ENCODE measurements at regions not wholly inside any gene's neighbourhood (a gene's known extent, or its start where the extent isn't known, plus 50 kb on each side); places are given as distances from the start of the nearest gene placed in this dataset.

DNA sequence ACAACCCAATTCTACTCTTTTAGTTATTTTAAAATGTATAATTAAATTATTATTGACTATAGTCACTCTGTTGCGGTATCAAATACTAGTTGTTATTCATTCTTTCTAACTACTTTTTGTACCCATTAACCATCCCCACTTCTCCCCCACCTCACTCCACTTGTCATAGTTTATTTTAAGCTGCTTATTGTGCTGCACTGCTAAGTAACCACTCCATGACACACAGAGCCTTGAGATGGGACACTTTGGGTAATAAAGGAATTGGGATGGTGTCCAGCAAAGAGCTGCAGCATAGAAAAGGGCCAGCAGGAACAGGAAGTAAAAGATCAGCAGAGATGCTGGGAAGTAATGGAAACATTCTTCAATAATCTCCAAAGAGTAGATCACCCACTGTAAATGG is 123.0 kb downstream of the RPS29 start:
- DNase-seq = no peak

DNA sequence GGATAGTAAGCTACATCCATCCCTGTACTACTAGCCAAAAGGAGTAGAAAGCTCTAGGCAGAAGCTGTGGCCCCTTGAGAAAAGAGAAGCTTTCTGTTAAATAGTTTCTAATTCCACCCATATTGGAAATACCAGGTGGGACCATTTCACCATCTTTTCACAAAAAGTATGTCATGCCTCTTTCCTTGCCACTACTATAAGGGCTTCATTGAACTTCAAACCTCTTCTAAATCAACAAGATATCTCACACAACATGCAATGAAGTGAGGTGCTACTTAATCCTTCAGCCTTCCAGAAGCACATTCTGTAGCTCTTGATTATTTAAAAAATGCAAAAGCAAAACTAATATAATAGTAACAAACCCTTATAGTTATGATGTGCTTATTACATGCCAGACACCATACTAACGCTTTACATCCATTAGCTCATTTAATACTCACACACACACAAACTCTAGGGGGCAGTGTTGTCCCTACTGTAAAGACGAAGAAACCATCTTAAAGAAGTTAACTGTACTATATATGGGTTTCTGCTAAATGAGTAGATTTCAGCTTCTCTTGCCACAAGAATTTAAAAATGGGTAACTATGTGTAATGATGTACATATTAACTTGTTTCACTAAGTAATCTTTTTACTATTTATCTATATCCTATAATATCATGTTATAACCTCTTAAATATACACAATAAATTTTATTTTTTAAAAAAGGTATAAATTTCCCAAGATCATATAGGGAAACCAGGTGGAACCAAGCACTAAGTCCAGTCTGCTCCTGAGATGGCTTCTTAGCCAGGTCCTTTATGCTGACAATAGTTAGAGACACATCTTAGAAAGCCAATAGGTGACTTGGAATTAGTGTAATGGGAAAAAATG is 124.4 kb downstream of the RPS29 start:
- peak; percentile 58 for DNase-seq

DNA sequence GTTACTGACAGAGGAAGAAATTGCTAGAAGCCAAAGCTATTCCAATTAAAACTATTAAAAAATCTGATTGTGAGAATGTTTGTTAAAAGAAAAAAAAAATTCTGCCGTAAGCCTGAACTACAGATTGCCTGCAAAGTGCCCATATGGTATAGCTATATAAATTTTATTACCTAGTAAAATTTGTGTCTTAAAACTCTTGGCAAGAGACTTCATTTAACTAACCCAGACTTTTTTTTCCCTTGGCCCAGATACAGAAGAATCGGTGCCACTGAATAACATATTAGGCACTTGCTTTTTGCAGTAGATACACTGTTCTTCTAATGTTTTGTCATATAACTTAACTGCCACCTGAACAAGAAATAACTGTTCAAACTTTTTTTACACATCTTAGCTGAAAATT is 125.5 kb downstream of the RPS29 start:
- DNase-seq = no peak

DNA sequence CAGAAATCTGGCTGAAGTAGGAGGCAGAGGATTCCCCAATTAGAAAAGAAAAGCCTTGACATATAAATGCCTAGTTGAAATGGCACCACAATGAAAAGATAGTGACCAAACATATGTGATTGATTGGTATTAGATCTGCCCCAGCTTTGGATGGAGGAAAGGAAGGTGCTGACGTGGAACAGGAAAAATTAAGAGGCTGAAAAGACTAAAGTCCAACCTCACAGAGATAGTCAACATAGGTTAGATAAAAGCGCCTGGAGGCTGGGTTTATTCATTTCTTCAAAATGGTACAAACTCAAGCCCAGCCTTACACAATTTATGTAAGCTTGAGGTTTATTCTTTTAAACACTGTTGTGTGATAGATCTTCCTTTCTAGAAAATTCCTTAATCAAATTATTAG is 129.6 kb downstream of the RPS29 start:
- no peak for DNase-seq

DNA sequence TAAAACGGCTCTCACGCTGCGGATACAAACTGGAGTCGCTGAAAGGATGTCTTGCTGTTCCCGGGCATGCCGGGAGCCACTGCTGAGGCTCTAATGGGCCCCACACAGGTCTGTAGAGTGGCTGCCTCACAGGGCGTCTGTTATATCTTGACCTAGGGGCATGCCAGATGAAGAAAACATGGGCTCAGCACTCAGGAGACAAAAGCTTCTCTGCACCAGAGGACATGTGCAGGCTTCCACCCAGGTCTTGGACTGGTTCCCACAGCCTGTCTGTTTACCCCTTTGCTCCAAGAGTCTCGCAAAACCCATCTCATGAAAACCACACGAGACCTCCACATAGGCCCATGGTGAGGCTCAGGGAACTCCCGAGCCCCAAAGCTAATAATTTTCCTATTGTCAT is 134.2 kb downstream of the RPS29 start:
- DNase-seq = no peak

DNA sequence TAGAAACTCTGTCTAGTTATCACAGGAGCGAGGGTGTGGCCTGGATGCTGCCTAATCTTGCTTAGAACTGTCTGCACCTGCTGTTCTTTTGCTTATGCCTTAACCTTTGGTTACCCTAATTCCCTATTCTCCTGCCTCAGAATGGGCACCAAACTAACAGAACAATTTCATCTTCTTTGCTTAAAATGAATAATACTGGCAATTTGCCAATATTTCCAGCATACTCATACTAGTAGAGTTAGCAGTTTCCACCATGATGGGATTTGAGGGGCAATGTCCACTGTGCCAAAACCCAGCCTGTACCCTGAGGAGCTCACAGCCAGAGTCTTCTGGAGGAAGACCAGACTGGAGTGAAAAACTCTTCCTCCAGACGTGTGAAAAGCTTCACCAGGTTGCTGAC is 136.4 kb downstream of the RPS29 start:
- no peak for DNase-seq

DNA sequence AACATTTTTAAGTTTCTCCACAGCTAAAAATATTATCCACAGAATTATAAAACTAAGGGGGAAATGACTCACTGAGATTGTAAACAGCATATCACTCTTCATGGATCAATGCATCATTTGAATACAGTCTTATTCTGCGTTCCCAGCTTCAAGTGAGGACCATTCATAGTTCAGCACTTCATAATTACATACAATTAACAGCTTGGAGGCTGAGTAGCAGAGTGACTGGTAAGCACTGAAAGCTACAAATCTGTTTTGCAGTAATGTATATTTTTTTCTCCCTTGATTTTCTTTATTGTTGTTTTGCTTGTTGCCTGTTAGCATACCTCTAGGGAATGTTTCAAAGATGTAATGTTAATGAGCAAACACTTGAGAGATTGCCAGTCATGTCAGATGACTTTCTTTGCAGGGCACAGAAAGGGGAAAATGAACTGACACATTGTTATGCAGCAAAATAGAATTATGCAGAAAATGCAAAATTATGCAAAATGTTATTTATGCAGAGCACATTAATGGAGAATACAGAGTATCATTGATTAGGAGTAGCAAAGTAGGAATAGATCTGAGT is 138.6 kb downstream of the RPS29 start:
- no peak for DNase-seq

DNA sequence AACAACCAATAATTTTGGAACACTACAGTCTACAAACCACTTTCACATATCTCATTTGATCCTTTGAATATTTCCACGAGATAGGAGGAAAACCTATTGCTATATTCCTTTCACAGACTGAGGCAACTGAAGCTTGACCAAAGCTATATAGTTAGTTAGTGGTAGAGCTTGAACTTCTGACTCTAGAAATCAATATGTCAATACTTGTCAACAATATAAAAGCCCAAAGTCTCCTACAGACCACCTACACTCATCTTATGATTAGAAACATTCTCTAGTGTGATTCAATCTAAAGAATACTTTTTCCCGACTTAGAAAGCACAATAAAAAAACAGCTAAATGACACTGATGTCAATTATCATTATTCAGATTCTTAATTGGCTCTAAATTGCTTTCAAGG is 139.4 kb downstream of the RPS29 start:
- no peak for DNase-seq

DNA sequence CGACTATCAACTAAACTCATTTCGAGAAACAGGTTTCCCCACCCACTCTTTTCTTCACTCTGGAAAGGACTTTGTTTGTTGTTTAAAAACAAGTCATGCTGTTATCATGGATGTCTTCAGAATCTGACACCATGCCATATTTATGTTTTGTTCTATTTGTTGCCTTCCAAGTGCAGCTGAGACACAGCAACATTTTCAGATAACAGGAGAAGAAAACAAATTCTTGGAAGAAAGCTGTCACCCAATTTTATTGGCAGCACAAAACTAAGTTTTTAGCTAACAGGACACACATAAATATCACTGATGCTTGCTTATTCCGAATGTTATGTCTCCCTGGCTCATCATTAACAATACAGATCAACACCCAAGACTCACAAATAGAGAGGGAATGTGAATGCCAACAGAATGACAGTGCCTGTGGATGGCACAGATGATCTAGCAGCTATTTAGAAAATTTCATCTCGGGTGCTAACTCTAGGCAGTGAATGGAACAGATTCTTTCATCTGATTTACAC is 147.9 kb downstream of the RPS29 start:
- DNase-seq = no peak

DNA sequence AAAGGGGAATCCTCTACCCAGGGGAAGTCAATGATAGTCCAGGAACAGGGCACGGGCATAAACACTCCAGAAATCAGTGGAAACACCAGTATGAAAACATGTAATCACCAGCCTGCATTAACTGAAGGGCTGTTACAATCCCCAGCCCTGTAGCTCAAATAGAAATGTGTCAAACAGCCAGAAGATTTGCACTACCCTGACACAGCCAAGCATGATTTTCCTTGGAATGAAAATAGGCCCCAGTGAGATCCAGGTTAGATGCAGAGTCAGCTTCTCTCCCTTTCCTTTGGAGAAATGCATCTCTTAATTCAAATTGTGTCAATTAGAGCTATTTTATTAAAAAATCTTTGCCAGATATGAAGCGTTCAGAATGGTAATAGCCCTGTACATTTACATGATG is 158.1 kb downstream of the RPS29 start:
- DNase-seq = no peak

DNA sequence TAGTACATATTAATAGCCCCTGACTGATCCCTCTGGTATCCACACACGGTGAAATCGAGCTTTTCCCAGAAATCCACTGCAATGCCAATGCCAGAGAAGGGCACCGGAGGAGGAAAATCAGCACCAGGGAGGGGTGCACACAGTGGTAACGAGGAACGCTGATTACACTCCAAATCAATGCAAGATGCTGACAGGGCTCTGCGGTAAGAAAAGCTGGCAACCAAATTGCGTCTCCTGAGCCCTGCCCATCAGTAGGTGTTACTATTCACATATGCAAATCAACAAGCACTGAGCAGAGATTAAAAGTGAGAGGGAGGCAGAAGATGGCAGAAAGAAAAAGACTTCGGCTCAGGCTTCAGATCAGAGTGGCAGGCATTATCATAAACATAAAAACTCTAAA is 159.1 kb downstream of the RPS29 start:
- DNase-seq = no peak

DNA sequence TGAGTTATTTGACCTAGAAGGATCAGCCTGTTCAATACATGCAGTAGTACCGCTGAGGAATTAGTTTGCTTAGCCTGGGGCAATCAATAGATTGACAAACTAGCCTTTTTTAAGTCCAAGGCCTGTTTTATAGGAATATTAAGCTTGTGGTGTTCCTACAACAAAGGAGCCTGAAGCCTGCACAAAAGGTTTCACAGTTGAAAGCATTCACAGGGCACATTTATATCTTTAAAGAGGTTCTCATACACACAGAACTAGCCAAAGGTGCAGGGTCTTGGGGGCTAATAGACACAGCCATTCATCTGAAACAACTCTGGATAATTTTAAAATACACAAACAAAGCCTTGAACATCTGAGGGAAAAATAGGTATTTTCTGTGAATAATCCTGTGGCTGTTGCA is 160.3 kb downstream of the RPS29 start:
- DNase-seq = no peak

DNA sequence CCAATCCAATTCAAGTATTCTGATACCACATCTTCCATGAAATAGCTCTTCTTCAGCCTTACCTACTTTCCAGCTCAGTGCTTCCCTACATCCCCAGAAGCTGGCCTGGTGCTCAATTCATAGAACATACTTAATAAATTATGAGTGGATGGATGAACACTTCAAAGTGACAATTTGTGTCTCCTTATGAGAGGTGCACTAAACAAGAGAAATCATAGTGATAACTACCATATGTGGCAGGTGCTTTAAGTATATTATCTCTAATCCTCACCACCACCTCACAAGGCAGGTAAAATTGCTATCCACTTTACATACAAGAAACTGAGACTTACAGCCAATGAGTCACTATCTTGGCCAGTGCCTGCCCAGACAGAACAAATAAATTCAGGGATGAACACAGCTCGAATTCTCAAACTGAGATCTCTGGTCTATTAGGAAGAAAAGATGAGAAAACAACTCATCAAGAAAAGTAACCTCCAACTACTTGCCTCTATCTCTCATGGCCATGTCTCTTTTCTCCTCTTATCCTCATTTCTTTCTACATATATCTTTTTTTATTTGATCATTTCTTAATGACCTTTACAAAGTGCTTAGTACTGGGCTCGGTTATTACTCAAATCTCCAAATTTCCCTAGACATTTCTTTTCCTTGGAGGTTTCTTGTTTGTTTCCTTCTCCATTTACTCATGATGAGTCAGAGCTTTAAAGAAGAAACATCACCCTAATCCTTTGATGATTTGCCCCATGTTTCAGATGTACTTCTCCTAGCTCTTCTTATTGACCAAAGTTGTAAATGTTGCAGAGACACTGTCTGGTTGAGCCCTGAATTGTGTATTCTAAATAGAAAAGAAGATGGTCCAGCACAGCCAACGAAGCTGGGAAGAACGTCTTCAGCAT is 161.5 kb downstream of the RPS29 start:
- no peak for DNase-seq

DNA sequence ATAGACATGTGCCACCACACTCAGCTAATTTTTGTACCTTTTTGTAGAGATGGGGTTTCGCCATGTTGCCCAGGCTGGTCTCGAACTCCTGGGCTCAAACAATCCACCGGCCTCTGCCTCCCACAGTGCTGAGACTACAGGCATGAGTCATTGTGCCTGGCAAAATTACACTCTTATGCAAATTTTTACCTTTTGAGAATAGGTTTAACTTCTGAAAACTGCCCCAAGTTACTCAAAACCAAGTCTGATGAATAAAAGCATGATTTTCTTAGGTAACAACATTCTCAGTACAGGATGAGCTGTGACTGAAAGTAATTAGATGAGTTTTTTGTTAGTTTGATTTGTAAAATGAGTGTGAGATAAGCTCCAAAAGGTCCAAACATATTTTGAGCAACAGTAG is 166.0 kb downstream of the RPS29 start:
- DNase-seq = no peak

DNA sequence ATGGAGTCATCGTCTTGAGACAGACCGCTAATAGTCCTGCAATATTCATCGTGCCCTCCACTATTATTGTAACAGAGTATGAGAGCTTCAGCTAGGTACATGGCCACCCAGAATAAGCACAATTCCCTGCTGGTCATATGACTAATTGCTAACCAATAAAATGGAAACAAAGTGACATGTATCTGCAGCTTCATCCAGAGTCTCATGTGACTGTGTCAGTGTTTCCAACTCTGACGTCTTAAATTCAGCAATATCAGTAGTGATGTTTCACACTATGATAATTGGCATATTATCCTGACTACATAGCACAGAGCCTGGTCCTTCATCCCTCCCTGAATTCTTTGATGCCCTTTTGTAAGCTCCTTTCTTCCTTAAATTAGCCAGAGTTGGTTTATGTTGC is 167.4 kb downstream of the RPS29 start:
- no peak for DNase-seq

DNA sequence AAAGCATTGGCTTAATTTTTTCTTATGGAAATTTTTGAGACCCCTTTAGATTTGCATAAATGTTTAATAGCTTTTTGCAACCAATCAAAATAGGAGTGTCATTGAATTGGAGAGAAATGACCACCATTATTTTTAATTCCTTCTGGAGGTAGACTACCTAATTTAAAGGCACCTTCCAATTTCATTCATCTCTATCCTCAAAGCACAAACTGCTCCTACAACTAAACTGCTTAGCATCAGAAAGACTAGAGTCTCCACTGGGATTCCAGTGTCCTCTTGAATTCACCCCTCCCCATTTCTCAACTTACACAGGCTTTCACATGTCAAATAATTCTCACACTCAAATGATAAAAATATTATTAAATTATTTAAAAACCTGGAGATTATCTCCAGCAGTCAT is 168.4 kb downstream of the RPS29 start:
- no peak for DNase-seq

DNA sequence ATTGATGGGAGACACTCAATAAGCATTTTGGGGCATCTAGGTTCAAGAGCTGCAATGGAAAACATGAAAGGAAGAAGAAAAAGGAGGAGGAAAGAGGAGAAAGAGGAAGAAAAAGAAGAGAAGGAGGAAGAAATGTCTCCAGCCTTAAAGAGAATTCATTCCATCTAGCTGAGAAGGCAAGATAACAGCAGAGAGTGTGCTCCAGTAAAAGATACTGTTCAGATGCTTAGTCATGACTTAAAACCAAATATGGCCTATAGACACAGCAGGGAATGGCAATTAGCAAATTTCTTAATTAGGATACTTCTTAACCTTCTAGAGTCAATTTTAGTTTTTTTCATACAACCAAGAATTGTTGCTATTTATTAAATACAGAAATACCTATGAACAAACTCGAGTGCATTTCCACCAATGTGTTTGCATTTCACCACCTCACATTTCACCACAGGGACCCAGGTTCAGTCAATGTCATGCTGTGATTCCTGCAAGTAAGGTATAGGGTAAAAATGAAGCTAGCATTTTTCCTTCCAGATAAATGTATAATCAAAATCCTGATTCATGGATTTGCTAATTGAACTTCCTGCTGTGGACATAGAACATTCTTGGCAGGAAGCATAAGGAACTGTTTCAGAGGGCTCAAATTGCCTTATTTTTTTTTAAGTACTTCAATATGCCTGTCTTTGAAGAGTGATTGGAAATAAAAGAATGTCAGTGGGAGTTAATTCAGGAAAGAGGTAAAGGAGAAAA is 177.8 kb downstream of the RPS29 start:
- no peak for DNase-seq

DNA sequence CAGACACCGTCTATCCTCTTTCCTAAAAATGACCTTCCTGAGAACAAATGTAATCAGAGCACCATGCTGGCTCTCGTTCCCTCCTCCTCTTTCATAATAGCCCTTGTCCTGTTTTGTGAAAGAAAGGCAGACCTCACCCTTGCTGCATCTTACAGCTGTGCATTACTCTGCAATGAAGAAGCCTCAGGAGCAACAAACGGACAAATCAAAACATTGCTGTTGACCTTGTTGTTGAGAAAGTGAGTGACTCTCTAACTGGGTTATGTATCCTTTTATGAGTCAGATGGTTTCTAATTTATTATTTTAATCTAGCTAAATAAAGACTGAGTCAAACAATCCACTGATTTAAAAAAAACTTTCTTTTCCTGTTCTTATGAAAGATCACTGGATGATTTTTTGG is 180.9 kb downstream of the RPS29 start:
- no peak for DNase-seq

DNA sequence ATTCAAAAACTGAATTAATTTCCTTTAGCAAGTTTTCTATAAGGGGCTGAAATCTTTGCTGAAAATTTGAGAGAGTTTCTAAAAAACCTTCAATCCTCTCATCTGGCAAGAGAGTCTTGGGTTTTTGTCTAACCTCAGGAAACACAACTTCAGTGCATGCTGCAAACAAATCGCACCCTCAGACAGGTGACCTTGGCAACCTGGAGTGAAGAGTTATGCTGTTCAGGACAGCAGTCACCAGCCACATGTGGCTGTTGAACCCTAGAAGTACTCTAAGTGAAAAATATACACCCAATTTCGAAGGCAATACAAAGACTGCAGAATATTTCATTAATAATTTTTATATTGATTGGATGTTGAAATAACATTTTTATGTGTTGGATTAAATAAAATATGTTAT is 184.8 kb downstream of the RPS29 start:
- no peak for DNase-seq

DNA sequence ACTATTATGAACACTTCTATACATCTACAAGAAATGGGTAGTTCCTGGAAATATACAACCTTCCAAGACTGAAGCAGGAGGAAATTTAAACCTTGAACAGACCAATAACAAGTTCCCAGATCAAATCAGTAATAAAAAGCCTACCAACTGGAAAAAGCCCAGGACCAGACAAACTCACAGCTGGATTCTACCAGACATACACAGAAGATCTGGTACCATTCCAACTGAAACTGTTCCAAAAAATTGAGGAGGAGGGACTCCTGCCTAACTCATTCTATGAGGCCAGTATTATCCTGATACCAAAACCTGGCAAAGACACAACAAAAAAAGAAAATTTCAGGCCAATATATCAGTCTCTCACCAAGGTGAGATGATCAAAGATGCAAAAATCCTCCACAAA is 189.4 kb downstream of the RPS29 start:
- no peak for DNase-seq

DNA sequence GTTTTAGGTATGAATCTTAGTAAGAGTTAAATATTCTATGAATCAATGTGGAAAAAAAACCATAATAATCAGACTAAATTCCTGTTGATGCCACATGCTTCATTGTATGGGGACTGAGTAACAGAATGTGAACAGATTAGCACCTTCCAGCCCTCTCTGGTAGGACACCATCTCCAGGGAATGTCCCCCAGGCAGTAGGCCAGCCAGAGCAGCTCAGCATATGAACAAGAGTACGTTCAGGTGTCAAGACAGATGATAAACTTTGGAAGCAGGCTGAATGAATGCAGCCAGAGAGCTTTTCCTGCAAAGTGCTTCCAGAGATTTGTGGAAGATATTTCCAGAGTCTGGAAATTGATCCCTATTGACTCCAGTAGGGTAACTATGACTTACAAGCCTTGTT is 204.4 kb downstream of the RPS29 start:
- DNase-seq = no peak

DNA sequence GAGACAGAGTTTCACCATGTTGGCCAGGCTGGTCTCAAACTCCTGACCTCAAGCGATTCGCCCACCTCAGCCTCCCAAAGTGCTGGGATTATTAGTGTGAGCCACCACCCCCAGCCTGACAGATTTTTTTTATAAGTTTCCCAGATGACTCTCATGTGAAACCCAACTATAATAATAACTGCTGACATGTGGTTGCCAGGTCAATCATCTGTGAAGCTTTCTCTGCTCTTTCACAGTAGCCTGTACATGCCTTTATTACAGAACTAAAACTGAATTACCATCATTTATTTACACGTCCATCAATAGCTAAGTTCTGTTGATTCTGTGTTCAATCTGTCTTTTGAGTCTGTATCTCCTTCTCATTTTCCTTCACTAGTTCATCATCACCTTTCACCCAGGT is 218.5 kb downstream of the RPS29 start:
- DNase-seq = no peak

DNA sequence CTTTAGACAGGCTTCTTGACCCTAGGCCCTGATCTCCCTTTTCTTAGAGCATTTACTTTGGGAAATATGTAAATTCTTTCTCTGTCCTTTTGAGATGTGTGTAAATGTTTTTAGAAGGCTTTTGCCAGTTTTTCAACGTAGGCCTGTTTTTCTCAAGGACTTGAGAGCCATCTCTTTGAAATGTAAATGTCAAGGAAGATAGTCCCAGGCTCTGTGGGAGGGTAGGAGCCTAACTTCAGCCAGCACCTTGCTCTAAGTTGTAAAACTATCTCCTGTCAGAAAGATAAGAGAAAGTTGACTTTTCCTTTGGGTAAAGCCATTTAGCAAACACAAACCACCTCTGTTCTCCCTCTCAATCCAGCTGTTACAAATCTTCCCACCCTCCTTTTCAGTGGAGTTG is 219.8 kb downstream of the RPS29 start:
- no peak for DNase-seq

Data from central memory CD4-positive, alpha-beta T cell (primary cell).